B cell (primary cell): ENCODE measurements at regions not wholly inside any gene's neighbourhood (a gene's known extent, or its start where the extent isn't known, plus 50 kb on each side); places are given as distances from the start of the nearest gene placed in this dataset.

Experiments used
- EZH2 ChIP-seq: IDR thresholded peaks from 2 replicates; pipeline ENCODE4 v1.6.1; 2012; ENCODE audit warnings: borderline replicate concordance, low read depth, mild to moderate bottlenecking, moderate library complexity, low read length; ENCODE audit not compliant: insufficient read depth, poor library complexity, severe bottlenecking
- TF ChIP-seq, protein P1 (sequence below): fragments of 200-600 bp; IDR thresholded peaks from one replicate; pipeline ENCODE4 v1.8.0; 2022; ENCODE audit warnings: antibody characterized with exemption, mild to moderate bottlenecking

DNA sequence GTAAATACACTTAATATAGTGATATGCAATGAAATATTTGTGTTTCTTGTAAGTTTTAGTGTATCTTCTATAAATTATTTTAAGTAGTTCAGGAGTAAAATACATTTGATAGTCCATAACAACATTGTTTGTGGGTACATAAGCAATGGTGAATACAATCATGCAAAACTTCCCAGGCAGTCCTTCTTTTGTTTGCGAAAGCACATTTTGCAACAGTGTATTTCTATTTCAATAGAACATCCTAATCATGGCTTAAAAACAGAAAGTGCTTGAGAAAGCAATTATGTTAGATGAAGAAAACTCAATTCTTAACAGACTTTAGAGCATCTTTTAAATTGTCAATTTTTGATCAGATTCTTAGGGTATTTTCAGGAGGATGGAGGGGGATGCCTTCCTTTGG, 155.6 kb downstream of the POSTN start:
- TF ChIP-seq EZH2, result no peak
- TF ChIP-seq, protein P1, sequence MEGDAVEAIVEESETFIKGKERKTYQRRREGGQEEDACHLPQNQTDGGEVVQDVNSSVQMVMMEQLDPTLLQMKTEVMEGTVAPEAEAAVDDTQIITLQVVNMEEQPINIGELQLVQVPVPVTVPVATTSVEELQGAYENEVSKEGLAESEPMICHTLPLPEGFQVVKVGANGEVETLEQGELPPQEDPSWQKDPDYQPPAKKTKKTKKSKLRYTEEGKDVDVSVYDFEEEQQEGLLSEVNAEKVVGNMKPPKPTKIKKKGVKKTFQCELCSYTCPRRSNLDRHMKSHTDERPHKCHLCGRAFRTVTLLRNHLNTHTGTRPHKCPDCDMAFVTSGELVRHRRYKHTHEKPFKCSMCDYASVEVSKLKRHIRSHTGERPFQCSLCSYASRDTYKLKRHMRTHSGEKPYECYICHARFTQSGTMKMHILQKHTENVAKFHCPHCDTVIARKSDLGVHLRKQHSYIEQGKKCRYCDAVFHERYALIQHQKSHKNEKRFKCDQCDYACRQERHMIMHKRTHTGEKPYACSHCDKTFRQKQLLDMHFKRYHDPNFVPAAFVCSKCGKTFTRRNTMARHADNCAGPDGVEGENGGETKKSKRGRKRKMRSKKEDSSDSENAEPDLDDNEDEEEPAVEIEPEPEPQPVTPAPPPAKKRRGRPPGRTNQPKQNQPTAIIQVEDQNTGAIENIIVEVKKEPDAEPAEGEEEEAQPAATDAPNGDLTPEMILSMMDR, result no peak
